ACC112 (cell line): ENCODE measurements at regions not wholly inside any gene's neighbourhood (a gene's known extent, or its start where the extent isn't known, plus 50 kb on each side); places are given as distances from the start of the nearest gene placed in this dataset.

Experiments
- H2AFZ ChIP-seq: fragments of 200-600 bp; sonication (generic); one replicate; pipeline ENCODE4 v1.6.0; 2017; ENCODE audit warnings: antibody characterized with exemption, low read length; ENCODE audit not compliant: unreplicated experiment
- H3K27ac ChIP-seq: fragments of 200-600 bp; sonication (generic); 2 replicates; pipeline ENCODE4 v1.5.1; 2014; ENCODE audit warnings: low read depth, mild to moderate bottlenecking, antibody characterized with exemption, low read length, moderate library complexity
- H3K27me3 ChIP-seq: fragments of 200-600 bp; sonication (generic); 2 replicates; pipeline ENCODE4 v1.6.1; 2014; ENCODE audit warnings: mild to moderate bottlenecking, antibody characterized with exemption, low read length, moderate library complexity, mixed read lengths; ENCODE audit not compliant: insufficient read depth
- H3K36me3 ChIP-seq: fragments of 200-600 bp; sonication (generic); 2 replicates; pipeline ENCODE4 v1.6.1; 2016; ENCODE audit warnings: mild to moderate bottlenecking, antibody characterized with exemption, low read length, moderate library complexity, mixed read lengths; ENCODE audit not compliant: insufficient read depth
- H3K4me1 ChIP-seq: fragments of 200-600 bp; sonication (generic); one replicate; pipeline ENCODE4 v1.6.1; 2016; ENCODE audit warnings: low read length, mixed read lengths; ENCODE audit not compliant: insufficient read depth, unreplicated experiment, control insufficient read depth
- H3K4me3 ChIP-seq: fragments of 200-600 bp; sonication (generic); 2 replicates; pipeline ENCODE4 v1.5.1; 2014; ENCODE audit warnings: mild to moderate bottlenecking, low read depth, low read length
- H3K79me2 ChIP-seq: fragments of 200-600 bp; sonication (generic); one replicate; pipeline ENCODE4 v1.6.0; 2016; ENCODE audit warnings: low read length; ENCODE audit not compliant: control insufficient read depth, unreplicated experiment, insufficient read depth

GRCh38 chr14:34931206-34931605, 51.6 kb upstream of the SRP54 start:
- no peaks in the 10 kb centered on the region for H3K79me2 ChIP-seq

GRCh38 chr14:34930591-34931091, 52.2 kb upstream of the SRP54 start:
- Histone ChIP-seq H3K36me3 (no peaks in the 10 kb centered on the region), H3K4me1 (peaks cover 21% of the 10 kb centered on the region), H3K27ac (no peak overlapping the region), H3K27me3 (no peaks in the 10 kb centered on the region), H3K79me2 (no peaks in the 10 kb centered on the region), H3K4me3 (no peak overlapping the region), H2AFZ (peak overlapping the region; percentile 22)

More at GRCh38 chr14:34931206-34931605, 51.6 kb upstream of the SRP54 start:
- Histone ChIP-seq H3K27ac (no peak overlapping the region), H3K4me3 (no peak overlapping the region), H3K27me3 (no peaks in the 10 kb centered on the region), H3K36me3 (no peaks in the 10 kb centered on the region), H3K4me1 (peaks cover 19% of the 10 kb centered on the region), H2AFZ (no peak overlapping the region)

GRCh38 chr14:34926552-34926951, 51.4 kb upstream of the BAZ1A start:
- Histone ChIP-seq H3K27ac (peak overlapping the region; percentile 30), H3K4me3 (no peak overlapping the region), H2AFZ (no peak overlapping the region), H3K36me3 (no peaks in the 10 kb centered on the region), H3K79me2 (no peaks in the 10 kb centered on the region), H3K4me1 (peaks cover 21% of the 10 kb centered on the region), H3K27me3 (no peaks in the 10 kb centered on the region)
